Epidermal melanocyte (primary cell): ENCODE measurements at regions not wholly inside any gene's neighbourhood (a gene's known extent, or its start where the extent isn't known, plus 50 kb on each side); places are given as distances from the start of the nearest gene placed in this dataset.
"Not testable (repeated sequence)": the region's sequence is repeated elsewhere in the genome, so short reads cannot be mapped to it uniquely, and the experiment has no call there.

Experiments
- DNase-seq: peaks from one replicate; pipeline ENCODE4 v3.0.0; 2011; ENCODE audit warnings: low spot score; ENCODE audit not compliant: insufficient read length

DNA sequence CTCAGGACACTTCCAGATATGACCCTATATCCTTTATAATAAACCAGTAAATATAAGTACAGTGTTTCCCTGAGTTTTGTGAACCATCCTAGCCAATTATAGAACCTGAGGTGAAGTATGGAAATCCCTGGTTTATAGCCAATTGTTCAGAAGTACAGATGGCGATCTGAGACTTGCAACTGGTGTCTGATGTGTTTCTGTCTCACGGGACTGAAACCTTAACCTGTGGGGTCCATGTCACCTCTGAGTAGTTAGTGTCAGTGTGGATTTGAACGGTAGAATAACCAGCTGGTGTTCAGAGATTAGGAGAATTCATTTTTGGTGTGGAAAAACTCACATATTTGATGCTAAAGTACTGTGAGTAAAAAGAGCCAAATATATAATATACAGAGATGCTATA is 606.6 kb downstream of the MAFB start:
- DNase-seq = no peak

DNA sequence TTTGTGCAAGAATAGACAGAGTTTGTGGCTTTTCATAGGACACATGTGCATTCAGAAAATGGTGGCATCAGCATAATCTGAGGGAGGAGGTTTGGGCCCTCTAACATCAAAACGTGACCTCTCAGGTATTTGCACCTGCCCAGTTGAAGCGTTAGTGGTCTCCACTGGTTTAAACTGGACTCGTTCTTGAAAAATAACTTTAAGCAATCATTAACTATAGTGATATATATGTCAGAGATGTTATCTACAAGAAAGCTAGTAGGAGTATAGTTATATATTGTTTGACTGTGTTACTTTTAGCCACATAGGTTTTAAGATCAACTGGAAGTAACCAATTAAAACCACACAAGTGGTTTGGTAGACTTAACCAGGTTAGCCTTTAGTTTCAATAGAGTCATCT is 607.4 kb downstream of the MAFB start:
- no peak for DNase-seq

DNA sequence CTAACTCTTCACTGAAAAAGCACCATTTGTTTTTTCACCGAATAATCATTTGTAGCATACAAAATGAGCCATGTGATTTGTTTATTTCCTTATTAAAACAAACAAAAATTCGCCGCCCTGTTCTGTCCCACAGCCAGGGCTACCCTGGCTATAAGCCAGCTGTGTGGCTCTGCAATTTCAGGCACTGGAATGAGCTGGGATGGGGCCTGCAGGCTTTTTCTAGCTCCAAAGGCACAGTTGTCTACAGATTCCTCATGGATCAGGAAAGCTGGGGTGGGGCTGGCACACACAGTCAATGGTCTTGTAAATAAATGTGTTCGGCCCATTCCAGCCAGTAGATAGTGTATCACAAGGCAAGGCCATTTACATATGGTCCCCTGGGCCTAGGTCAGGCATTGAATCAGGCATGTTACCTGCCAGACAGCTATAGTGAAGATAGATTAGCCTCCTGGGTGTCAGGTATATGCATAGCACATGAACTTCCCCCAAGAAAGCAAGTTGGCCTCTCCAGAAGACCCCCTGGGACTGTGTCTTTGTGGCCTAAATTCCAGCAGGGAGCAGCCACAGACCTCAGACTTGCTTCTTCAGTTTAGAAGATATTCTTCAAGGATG is 608.9 kb downstream of the MAFB start:
- no peak for DNase-seq

DNA sequence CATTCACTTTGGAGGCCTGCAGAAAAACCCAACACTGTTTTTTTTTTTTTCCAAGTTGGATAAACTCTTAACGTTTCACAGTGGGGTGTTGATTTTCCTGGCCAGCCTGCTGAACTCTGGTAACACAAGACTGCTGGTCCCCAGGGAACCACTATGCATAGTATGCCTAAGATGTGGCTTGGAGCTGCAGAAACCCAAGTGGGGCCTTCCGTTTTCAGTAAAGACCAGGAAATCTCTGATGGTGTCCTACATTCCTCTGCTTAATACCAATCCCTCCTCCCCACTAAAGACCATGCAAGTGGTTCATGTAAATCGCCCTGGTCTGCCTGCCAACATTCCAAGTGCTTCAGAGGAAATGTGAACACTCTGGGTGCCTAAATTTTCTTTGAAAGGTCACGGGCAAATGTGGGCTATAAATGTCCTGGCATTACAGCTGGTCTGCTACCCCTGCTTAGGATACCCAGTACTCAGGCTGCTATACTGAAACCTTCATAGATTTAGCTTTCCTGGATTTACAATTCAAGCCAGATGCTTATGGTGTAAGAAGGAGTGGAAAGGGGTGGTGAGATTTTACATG is 615.4 kb downstream of the MAFB start:
- DNase-seq = no peak

DNA sequence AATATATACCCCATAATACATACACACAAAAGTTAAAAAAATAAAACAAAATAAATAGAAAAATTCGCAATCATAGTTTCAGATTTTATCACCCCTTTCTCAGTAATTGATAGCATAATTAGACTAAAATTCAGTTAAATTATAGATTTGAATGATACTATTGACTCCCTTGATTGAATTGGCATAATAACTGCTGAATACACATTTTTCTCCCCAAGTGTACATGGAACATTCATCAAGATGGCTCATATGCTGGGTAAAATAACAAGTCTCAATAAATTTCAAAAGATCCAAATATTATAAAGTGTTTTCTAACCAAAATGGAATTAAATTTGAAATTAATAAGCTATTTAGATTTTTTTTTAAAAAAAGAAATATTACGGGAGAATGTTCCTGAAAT is 616.1 kb downstream of the MAFB start:
- DNase-seq = no peak

DNA sequence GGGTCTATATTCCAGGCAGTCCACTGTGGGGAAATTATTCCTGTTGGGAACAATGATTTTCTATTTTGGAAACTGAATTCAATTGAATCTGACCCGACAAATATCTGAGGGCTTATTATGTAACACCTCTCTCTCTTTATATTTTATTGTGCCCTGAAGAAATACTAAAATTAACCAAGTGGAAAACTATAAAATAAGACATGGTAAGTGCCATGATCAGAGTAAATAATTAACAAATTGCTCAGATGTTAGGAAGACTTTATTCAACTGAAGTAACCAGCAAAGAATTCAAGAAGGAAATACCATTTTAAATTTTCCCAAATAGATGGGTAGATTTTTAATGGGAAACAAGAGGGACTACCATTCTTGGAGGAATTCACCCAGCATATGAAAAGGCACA is 632.9 kb downstream of the MAFB start:
- no peak for DNase-seq

DNA sequence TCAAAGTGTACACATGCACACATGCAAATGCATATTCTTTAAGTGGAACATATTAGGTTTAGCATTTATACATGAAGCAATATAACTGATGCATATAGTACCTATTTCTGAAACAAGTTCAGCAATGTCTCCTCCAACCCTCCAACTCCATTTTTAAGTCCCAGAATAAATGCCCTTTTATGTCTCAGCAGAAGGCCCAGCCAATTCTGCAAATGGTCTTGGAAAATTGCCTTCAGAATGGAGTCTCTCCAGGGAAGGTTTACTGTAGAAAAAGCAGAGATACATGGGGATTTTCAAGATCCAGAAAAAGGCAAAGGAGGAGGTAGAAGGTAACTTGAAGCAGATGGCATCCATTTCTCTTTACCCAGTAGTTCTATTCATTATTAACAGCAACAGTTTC is 633.3 kb downstream of the MAFB start:
- no peak for DNase-seq

DNA sequence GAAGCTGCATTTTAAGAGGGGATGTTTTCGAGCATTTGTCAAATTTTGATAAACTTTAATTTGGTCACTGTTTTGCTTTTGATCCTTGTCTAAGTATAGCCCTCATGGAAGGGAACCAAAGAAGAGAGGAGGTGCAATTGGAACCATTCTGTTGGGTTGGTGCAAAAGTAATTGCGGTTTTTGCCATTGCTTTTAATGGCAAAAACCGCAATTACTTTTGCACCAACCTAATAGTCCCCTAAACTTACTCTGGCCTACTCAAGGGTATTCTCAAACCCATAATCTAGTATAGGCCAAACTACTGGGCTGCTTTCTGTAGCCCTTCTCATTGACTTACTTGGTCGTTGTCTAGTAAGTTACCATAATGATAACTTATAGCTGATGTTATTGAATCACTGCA is 634.7 kb downstream of the MAFB start:
- no peak for DNase-seq

DNA sequence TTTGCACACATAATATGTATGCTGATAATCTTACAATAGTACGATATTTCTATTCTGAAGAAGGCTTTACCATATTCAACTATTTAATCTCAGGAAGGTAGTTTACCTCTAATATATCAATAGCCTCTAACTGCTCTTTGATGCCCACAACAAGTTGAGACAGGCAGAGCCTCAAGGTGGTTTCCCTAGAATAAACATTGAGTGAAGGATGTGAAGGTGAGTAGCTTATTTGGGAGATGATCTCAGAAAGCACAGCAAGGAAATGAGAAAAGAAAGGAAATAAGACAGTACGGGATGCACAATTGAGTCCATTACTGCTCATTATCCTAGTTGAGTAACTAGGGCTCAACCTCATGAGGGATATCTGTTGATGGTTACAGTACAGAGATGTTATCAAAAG is 638.4 kb downstream of the MAFB start:
- no peak for DNase-seq

DNA sequence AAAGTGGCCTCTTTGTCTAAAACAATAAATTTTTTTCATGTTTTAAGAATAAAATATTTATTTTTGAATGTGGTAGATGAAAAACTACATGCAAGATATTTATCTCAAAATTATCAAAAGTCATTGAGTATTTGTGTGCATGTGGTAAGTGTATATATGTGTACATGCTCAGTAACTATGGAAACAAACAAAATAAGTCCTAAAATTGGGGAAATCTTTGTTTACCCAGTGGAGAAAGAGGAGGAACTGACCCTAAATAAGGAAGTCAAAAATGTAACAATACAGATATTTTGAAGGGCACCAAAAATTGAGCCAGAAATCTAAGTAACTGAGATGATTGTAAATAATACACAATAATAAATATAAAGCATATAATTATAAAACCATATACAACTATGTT is 639.2 kb downstream of the MAFB start:
- DNase-seq = no peak

DNA sequence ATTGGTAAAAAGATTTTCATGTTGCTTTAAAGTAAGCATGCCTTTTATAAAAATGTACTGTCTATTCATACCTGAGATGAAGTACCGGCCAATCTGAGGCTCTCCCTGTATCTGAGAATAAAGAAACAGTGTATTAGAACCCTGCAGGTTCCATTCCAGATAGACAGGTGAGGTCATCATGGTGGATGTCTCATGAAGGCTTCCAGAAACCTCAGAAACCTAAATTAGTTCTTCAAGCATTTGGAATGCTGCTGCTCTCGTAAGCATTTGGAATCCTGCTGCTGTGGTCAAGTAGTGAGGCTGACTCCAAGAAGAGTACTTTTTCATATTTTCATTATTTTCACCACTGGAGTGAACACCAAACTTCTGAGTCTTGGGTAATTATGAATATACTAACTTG is 642.3 kb downstream of the MAFB start:
- DNase-seq = no peak

DNA sequence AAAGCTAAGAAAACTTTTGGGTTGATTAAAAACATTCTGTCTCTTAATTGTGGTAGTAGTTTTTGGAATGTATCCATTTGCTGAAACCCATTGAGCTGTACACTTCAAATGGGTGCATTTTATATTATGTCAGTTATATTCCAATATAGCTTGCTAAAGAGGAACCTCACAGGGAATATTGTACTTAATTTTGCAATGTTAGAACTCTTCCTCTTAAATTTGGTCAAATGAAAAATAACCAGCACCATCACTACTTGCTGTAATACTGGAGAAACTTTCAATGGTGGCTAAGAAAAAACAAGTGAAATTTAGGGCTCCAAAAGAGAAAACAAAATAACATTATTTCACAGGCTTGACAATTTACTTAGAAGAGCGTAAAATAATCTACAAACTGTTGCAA is 651.5 kb downstream of the MAFB start:
- DNase-seq = no peak

DNA sequence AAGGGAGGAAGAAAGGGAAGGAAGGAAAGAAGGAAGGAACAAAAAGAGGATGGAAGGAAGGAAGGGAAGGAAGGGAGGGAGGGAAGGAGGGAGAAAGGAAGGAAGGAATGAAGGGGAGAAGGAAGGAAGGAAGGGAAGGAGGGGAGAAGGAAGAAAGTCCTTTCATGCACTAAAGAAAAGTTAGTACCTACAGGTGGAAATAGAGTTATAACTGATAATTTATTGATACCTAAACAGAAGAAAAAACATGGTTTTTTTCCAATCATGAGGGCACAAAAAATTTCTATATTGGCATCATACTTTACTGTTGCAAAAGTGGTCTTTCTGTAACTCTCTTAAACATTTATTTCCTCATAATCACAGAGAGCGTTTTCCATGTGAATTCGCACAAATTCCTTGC is 659.4 kb downstream of the MAFB start:
- no peak for DNase-seq

DNA sequence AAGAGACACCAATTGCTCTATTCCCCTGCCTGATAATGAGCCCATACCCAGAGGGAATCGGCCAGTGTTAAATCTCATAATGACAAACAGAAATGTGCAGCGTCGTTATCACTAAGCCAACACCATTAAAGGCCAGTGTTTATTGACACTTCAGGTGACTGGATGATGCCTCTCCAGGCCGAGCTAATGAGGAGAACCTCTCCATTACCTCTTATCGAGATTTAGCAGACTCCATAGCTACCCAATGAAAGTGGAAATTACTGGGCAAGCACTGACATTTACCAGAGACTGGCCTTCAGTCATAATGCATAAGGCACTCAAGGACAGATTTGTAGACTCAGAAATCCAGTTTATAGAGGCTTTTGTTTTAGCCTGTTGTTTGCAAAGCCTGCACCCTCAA is 669.5 kb downstream of the MAFB start:
- DNase-seq = no peak

DNA sequence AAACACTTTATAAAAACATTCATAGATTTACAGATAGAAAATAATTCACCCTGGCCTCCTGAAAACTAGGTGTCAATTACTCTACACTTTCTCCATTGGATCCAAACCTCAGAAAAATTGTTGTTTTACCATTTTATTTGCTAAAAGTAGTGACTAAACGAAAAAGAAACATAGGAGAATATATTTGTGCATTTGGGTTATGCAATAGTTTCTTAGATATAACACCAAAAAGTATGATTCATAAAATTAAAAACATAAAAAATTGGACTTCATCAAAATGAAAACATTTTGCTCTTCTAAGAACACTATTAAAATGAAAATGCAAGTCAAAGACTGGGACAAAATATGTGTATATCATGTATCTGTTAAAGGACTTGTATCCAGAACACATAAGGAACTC is 671.3 kb downstream of the MAFB start:
- no peak for DNase-seq

DNA sequence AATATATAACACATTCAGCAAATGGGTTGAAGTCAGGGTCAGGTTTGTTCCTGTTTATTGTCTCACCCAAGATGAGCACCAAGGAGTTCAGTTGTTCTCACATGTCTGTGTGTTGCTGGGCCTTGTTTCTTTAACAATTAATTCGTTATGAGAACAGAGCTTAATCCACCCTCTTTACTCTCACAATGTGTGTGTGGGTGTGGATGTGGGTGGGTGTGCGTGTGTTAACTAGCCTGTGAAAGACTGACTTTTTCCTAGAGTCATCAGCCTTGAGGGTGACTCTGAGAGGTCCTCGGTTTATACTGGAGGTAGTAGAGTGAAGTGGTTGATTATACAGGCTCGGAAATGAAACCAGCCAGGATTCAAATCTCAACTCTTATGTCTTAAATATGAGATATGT is 672.1 kb downstream of the MAFB start:
- no peak for DNase-seq

DNA sequence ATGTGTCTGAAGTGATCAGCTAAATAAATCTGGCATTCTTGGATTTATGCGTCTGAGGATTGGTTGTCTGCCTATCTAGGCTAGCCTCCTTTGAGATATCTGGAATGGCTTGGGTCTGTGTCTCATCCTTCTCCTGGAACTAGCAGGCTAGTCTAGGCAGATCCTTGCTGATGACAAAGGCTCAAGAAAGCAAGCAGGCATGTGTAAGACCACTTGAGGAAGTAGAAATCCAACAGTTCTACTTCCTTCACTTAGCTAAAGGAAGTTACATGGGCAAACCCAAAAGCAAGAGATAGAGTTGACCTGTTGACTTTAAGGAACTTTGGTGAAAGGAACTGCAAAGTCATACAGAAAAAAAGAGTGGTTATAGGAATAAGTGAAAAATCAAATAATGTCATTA is 672.6 kb downstream of the MAFB start:
- DNase-seq = no peak

DNA sequence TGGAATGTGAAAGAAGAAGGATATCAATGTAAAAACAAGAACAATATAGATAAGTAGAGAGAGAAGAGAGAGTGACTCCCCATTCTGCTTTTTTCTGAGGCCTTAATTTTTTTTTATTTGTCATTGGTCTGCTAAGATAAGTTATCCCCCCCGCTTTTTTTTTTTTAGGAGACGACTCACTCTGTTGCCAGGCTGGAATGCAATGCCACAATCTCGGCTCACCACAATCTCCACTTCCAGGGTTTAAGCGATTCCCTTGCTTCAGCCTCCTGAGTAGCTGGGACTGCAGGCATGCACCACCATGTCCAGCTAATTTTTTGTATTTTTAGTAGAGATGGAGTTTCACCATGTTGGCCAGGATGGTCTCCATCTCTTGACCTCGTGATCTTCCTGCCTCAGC is 677.0 kb downstream of the MAFB start:
- not testable (repeated sequence) for DNase-seq

DNA sequence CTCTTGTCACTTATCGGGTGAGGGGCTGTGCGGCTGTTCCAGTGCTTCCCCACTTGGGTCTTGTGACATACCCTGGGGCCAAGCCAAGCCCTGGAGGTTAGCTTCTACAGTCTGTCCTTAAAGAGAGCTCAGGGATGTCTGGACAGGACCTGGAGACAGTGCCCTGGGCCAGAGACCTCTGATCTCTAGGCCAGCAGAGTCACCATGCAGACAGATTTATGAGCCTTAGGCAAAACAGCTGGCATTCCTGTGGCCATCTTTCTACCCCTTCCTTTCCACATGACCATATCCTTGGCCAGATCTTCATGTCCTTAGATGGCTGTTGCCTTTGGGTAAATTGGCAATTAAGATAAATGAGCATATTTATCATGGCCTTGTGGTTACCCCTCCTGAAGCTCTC is 678.6 kb downstream of the MAFB start:
- DNase-seq = peak; percentile 60

DNA sequence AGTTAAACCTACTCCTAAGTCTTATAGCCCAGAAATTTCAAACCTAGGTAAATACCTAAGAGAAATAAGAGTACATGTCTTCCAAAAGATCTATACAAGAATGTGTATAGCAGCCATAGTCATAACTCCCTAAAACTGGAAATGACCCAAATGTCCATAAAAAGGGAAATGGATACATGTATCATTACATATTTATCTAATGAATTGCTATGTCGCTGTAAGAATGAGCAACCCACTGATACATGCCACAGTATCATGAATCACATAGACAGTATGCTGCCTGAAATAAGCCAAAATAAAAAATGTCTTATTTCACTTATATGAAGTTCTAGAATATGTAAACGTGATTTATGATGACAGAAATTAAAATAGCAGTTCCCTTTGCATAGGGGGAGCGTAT is 679.5 kb downstream of the MAFB start:
- DNase-seq = no peak

DNA sequence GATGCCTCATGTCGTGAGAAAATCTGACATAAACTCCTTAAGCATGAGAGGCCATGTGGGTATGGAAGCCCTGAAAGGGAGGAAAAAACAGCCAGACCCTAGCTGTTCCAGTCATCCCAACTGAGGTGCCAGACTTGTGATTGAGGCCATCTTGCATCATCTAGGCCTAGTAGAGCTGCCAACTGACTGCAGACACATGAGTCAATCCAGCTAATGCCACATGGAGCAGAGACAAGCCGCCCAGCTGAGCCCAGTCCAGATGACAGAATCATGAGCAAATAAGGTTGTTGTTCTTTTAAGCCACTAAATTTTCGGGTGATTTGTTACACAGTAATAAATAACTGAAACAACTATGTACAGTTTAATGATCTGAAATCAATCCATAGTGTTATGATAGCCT is 680.9 kb downstream of the MAFB start:
- no peak for DNase-seq

DNA sequence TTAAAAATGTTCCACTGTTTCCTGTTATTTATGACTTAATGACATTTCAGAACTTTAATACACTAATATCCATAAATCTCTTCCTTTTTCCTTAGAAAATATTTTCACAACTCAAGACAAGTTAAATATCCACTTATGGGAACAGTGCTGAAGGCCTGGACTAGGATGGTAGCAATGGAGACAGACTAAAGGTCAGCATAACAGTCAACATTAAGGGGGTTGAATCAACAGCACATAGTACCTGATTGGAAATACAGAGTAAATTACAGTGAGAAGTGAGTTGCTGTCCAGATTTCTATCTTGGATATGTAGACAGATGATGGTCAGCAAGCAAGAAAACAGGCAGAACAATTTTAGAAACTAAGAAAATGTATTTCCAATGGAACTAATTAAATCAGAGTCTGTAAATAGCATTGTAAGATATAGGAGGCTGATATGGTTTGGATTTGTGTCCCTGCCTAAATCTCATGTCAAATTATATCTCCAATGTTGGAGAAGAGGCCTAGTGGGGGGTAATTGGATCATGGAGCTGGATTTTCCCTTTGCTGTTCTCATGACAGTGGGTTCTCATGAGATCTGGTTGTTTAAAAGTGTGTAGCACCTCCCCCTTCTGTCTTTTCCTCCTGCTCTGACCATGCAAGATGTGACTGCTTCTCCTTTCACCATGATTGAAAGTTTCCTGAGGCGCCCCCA is 682.7 kb downstream of the MAFB start:
- no peak for DNase-seq

DNA sequence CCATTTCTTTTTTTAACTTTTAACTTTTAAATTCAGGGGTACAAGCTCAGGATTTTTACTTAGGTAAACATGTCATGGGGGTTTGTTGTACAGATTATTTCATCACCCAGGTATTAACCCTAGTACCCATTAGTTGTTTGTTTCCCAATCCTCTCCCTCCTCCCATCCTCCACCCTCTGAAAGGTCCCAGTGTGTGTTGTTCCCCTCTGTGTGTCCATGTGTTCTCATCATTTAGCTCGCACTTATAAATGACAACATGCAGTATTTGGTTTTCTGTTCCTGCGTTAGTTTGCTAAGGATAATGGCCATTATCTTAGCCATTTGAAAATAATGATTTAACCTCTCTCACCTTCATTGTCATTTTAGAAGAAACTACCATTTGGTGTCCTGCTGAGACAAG is 684.9 kb downstream of the MAFB start:
- DNase-seq = not testable (repeated sequence)
